GM21447 (cell line): ENCODE measurements at regions not wholly inside any gene's neighbourhood (a gene's known extent, or its start where the extent isn't known, plus 50 kb on each side); places are given as distances from the start of the nearest gene placed in this dataset.
A peak's percentile ranks its signal among the peaks of the same experiment; 100 is the strongest.

Experiments
- ATAC-seq: cut with Tn5 transposase; IDR thresholded peaks from one replicate; pipeline ENCODE4 v1.9.1; 2021; ENCODE audit not compliant: unreplicated experiment

GRCh38 chr14:89630101-89630829, 213.2 kb upstream of the FOXN3 start:
- ATAC-seq, result no peak

GRCh38 chr14:89629383-89629782, 212.3 kb upstream of the FOXN3 start:
- ATAC-seq, result no peak

GRCh38 chr14:89628521-89628920, 211.5 kb upstream of the FOXN3 start:
- no peak for ATAC-seq

- ATAC-seq, result peak; percentile 48
These were observed 209.3 kb upstream of the FOXN3 start for GRCh38 chr14:89626233-89626806.

- no peak for ATAC-seq
These were observed 208.7 kb upstream of the FOXN3 start for GRCh38 chr14:89625731-89626232.

- ATAC-seq, result no peak
These were observed 208.2 kb upstream of the FOXN3 start for GRCh38 chr14:89625244-89625713.

- no peak for ATAC-seq
These were observed 207.6 kb upstream of the FOXN3 start for GRCh38 chr14:89624500-89625156.

- ATAC-seq, result no peak
These were observed 205.0 kb upstream of the FOXN3 start for GRCh38 chr14:89621791-89622638.

GRCh38 chr14:89621009-89621421, 204.0 kb upstream of the FOXN3 start:
- ATAC-seq, result no peak

GRCh38 chr14:89620436-89620835, 203.4 kb upstream of the FOXN3 start:
- ATAC-seq, result no peak

GRCh38 chr14:89619596-89619995, 202.6 kb upstream of the FOXN3 start:
- ATAC-seq, result no peak

- peak; percentile 50 for ATAC-seq
These were observed 201.9 kb upstream of the FOXN3 start for GRCh38 chr14:89618811-89619551.

GRCh38 chr14:89618330-89618708, 201.3 kb upstream of the FOXN3 start:
- no peak for ATAC-seq

- ATAC-seq, result peak; percentile 22
These were observed 200.7 kb upstream of the FOXN3 start for GRCh38 chr14:89617481-89618329.

GRCh38 chr14:89616852-89617341, 199.9 kb upstream of the FOXN3 start:
- peak; percentile 47 for ATAC-seq

GRCh38 chr14:89616425-89616824, 199.4 kb upstream of the FOXN3 start:
- ATAC-seq, result no peak

GRCh38 chr14:89615421-89615820, 198.4 kb upstream of the FOXN3 start:
- ATAC-seq, result no peak

GRCh38 chr14:89614009-89614691, 197.1 kb upstream of the FOXN3 start:
- no peak for ATAC-seq
